ENCODE measurements at regions not wholly inside any gene's neighbourhood (a gene's known extent, or its start where the extent isn't known, plus 50 kb on each side); places are given as distances from the start of the nearest gene placed in this dataset.

GRCh38 chr18:42444349-42444748 lies 489.3 kb downstream of the PIK3C3 start:
- TF ChIP-seq POLR2A (IDR thresholded peaks at IDR 0.05): no peak
- TF ChIP-seq, protein P1, sequence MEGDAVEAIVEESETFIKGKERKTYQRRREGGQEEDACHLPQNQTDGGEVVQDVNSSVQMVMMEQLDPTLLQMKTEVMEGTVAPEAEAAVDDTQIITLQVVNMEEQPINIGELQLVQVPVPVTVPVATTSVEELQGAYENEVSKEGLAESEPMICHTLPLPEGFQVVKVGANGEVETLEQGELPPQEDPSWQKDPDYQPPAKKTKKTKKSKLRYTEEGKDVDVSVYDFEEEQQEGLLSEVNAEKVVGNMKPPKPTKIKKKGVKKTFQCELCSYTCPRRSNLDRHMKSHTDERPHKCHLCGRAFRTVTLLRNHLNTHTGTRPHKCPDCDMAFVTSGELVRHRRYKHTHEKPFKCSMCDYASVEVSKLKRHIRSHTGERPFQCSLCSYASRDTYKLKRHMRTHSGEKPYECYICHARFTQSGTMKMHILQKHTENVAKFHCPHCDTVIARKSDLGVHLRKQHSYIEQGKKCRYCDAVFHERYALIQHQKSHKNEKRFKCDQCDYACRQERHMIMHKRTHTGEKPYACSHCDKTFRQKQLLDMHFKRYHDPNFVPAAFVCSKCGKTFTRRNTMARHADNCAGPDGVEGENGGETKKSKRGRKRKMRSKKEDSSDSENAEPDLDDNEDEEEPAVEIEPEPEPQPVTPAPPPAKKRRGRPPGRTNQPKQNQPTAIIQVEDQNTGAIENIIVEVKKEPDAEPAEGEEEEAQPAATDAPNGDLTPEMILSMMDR (IDR thresholded peaks at IDR 0.05): no peak
